SK-MEL-5 (cell line): ENCODE measurements at regions not wholly inside any gene's neighbourhood (a gene's known extent, or its start where the extent isn't known, plus 50 kb on each side); places are given as distances from the start of the nearest gene placed in this dataset.

Experiments
- DNase-seq: peaks from one replicate; pipeline ENCODE4 v3.0.0-alpha.2; 2016; ENCODE audit warnings: low read depth, low spot score
- in situ Hi-C: cut with HindIII; loops from 2 replicates; pipeline ENCODE4 v1.10.0; 2016; ENCODE audit warnings: low sequenced_read_pairs, high pct_unique_total_duplicates, low pct_unique_long_range_greater_than_20kb

GRCh38 chr2:45307147-45307546 is 297.9 kb upstream of the SIX2 start:
- no peak for DNase-seq
- in situ Hi-C loops = no loop called here

- no peak for DNase-seq
- in situ Hi-C loops = no loop called here
These were observed 296.3 kb upstream of the SIX2 start for GRCh38 chr2:45305599-45305998.

DNA sequence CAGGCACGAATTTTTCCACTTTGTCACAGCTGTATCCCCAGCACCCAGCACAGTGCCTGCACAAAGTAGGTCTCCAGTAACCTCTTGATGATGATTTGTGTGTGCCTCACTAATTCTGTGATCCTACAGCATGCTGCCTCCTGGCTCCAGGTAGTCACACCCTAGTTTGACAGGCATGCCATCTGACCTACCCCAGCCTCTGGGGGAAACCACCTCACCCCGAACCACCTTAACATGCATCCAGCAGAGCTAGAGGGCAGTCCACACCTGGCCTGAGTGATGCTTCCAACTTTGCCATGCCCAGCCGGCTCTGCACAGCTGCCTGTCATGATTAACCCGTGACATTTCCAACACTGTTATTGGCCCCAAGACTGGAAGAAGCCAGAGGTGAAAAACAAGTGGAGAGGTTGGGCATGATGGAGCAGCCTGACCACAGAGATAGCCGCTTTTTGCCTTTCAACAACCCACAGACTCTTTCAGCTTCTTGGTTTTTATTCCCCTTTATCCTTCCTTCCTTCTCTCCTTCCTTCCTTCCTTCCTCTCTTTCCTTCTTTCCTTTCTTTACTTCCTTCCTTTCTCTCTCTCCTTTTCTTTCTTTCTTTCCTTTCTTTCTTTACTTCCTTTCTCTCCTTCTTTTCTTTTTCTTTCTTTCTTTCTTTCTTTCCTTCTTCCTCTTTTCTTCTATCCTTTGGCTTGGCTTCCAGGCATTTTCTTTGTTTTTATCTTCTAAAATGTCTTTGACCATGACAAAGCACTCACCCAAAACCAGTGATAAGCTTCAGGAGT is 294.4 kb upstream of the SIX2 start:
- in situ Hi-C loops = no loop called here
- no peak for DNase-seq

DNA sequence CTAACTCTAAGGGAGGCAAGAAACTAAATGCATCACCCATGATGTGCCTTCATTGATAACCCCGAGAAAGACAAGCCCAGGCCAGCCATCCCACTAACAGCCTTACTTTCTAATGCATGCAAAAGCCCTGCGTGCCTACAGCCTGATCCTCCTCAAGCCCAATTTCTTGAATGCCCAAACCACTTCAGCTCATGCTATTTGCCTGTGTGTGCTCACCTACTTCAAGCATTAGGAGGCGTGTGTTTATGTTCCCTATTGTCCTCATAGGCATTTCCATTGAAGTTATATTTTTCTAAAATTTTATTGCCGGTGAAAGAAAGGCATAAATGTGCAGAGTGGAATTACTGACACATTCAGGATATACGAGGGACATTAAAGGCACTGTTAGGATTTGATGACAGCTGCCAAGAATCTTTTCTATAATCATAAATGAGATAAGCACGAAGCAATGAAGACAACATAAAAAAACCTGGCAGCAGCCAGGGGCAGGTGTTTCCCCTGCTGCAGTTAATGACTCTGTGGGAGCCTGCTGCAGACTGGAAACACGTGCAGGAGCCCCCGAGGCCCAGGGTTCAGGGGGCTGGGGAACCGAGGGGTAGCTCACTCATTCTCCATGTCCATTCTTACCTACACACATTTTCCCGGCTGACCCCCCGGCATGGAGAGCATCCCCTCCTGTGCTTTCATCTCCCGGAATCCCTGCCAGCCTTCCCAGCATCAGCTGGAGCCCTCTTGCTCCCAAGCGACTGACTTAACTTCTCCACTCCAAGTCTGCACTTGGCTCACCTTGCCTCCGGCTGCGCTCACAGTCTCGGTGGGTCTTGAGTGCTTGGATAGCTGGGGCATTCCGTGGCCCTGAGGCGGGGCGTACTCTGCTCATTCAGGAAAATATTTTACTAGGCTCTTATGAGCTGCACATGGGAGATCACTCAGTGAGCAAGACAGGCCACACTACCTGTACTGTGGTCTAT is 292.3 kb upstream of the SIX2 start:
- DNase-seq = no peak
- in situ Hi-C loops = no loop called here

DNA sequence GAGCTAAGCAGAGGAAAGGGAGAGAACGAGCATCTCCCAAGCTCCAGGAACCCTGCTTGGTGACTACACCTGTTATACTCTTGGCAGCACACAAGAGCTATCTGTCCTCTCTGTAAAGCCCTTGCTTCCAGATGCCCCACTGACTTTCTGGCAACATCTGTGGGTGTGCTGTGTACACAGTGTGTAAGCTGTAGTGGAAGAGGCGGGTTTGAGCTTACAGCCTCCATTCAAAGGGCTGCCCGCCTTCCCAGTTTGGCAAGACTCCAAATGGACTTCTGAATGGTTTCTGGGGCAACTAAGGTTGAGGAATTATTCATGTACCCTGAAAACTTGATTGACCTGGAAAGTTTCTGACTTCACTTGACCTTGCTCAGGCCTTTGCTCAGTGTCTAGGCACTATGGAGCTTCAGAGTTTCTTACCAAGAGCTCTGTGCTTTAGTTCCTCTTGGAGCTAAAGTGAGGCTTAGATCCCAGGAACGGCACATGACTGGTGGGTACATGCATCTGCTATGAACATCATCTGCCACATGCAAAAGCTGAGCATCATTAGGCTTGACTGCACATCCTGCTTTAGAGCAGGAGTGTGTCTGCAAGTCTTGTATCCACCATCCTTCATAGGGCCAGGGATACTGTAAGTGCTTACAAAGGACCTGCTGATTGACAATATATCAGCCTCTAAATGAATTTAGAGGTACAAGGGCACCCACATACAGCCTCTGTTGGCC is 290.9 kb upstream of the SIX2 start:
- DNase-seq = no peak
- in situ Hi-C loops = no loop called here

- no peak for DNase-seq
- in situ Hi-C loops = no loop called here
These were observed 290.1 kb upstream of the SIX2 start for GRCh38 chr2:45299361-45299760.

- DNase-seq = no peak
- in situ Hi-C loops = no loop called here
These were observed 283.9 kb upstream of the SIX2 start for GRCh38 chr2:45293182-45293581.

- no peak for DNase-seq
- in situ Hi-C loops = no loop called here
These were observed 282.0 kb upstream of the SIX2 start for GRCh38 chr2:45291296-45291701.

DNA sequence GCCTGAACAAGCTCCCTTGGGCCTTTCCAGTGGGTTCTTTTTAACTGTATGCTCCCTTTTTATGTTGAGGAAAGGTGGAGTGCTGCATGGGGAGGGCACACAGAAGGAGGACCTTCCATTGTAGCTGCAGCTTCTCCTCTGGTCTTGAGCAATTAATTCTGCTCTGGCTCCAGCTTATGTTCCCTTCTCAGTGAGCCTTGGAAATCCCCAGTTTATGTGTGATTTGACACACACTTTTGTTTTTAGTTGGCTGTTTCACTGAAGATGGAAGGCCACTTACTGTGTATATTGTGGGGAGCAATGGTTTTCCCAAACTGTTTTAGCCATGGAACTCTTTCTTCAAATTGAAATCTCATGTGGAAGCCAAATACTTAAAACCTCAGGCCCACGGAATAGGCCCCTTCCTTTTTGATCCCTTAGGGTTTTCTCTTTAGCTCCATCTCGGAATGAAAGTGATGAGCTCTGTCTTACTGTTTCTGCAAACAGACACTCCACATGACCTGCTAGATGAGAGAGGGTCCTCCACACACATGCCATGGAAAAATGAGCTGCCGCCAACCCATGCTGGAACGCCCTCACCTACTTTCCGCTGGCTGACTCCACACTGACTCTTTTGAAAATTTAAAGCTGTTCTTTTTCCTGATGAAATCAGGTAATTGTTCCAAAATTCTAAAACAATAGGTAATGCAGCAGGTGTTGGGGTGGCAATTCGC is 280.9 kb upstream of the SIX2 start:
- in situ Hi-C loops = no loop called here
- no peak for DNase-seq

DNA sequence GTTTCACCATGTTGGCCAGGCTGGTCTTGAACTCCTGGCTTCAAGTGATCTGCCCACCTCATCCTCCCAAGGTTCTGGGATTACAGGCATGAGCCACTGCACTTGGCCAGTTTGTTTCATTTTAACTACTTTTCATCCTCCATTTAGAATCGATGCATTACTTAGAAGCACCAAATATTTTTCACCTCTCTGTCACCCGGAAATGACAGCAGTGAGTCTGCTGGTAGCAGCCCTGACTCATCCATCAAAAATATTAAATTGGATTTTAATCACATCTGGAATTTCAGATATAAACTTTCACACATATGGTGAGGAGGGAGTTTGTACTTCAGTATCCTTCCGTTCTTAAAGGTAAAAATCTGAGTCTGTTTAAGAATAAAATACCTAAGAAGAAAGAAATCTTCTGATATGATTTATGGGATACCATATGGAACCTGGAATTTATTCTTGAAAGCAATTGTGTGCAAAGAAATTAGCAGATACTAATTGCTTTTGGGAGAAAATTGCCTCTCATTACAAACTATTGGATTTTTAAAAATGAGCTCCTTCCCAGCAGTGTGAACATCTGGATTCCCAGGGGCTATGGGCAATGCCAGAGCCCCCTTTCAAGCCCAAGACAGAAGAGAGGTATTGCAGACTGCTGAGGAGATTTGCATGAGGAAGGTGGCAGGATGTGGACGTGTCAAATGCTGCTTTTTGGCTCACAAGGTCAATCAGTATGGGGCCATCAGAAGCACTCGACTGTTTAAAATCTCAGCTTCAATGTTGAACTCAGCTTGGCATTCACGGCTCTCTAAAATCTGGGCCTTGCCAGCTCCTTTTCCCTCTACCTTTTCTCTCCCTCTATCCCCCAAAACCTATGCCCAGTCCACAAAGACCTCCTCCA is 279.5 kb upstream of the SIX2 start:
- in situ Hi-C loops = no loop called here
- DNase-seq = no peak

- in situ Hi-C loops = no loop called here
These were observed 277.8 kb upstream of the SIX2 start for GRCh38 chr2:45287045-45287444.

GRCh38 chr2:45285771-45286390 is 276.6 kb upstream of the SIX2 start:
- in situ Hi-C loops = no loop called here
- DNase-seq = no peak

More at GRCh38 chr2:45287045-45287444, 277.8 kb upstream of the SIX2 start:
- DNase-seq = no peak

DNA sequence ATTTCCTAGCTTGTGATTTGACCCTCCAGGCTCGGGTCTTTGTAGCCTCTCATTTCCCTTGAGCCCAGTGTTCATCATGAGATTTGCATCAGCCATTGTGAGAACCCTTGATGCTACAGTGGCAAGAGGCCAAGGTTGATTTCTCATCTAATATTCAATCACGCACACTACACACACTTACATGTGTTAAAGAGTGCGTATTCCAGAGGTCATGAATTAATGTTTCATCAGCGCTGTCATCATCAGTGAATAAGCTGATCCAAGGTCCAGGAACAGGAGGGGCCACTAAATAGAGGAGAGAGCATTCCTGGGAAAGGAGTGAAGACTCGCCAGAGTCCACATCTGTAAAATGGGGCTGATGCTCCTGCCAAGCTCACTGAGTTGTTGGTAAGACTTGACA is 276.1 kb upstream of the SIX2 start:
- in situ Hi-C loops = no loop called here
- DNase-seq = no peak

- in situ Hi-C loops = no loop called here
- no peak for DNase-seq
These were observed 275.4 kb upstream of the SIX2 start for GRCh38 chr2:45284621-45284995.

- no peak for DNase-seq
- in situ Hi-C loops = no loop called here
These were observed 274.7 kb upstream of the SIX2 start for GRCh38 chr2:45283764-45284620.
